ENCODE measurements at regions not wholly inside any gene's neighbourhood (a gene's known extent, or its start where the extent isn't known, plus 50 kb on each side); places are given as distances from the start of the nearest gene placed in this dataset.

GRCh38 chr14:99101855-99102461 lies 170.0 kb downstream of the BCL11B start:
- Mint-ChIP-seq H3K27ac (peak overlapping the region; percentile 24), H3K27me3 (ENCODE audit: low read depth, poor library complexity) (peaks cover 10% of the 10 kb centered on the region), H3K9me3 (peaks cover 45% of the 10 kb centered on the region), H3K4me1 (peaks cover 17% of the 10 kb centered on the region), H3K36me3 (ENCODE audit: low read depth) (no peaks in the 10 kb centered on the region), H3K4me3 (no peak overlapping the region)
- no peak for DNase-seq
- TF ChIP-seq, protein P1, sequence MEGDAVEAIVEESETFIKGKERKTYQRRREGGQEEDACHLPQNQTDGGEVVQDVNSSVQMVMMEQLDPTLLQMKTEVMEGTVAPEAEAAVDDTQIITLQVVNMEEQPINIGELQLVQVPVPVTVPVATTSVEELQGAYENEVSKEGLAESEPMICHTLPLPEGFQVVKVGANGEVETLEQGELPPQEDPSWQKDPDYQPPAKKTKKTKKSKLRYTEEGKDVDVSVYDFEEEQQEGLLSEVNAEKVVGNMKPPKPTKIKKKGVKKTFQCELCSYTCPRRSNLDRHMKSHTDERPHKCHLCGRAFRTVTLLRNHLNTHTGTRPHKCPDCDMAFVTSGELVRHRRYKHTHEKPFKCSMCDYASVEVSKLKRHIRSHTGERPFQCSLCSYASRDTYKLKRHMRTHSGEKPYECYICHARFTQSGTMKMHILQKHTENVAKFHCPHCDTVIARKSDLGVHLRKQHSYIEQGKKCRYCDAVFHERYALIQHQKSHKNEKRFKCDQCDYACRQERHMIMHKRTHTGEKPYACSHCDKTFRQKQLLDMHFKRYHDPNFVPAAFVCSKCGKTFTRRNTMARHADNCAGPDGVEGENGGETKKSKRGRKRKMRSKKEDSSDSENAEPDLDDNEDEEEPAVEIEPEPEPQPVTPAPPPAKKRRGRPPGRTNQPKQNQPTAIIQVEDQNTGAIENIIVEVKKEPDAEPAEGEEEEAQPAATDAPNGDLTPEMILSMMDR (IDR thresholded peaks at IDR 0.05) = no peak

- H3K4me3 Mint-ChIP-seq = no peak overlapping the region
- no peak overlapping the region for H3K27ac Mint-ChIP-seq
- peaks cover 11% of the 10 kb centered on the region for H3K9me3 Mint-ChIP-seq
Observed at GRCh38 chr14:99116741-99117295, 155.2 kb downstream of the BCL11B start.

DNA sequence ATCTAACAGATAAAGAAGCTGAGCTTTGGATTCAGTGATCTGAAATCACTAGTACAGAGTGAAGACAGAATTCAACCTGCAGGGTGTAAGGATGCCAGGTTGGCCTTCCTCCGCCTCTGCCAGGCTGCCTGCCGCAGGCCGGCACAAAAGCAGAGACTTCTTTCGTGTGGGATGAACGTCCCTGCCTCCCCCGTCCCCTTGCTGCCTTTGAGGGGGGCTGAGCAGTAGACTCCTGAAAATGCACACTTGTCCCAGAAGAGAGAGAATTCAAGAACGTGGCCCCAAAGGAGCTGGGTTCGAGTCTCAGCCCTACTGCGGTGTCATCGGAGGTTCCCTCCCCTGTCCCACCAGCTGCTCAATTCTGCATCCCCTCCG lies 154.3 kb downstream of the BCL11B start:
- Mint-ChIP-seq H3K4me3 (peak overlapping the region; percentile 57), H3K4me1 (peaks cover 5% of the 10 kb centered on the region), H3K27me3 (ENCODE audit: low read depth, poor library complexity) (peaks cover 53% of the 10 kb centered on the region), H3K9me3 (peaks cover 10% of the 10 kb centered on the region), H3K27ac (no peak overlapping the region), H3K36me3 (ENCODE audit: low read depth) (no peaks in the 10 kb centered on the region)
- TF ChIP-seq, protein P1 (IDR thresholded peaks at IDR 0.05) = no peak
- DNase-seq = no peak

More at GRCh38 chr14:99116741-99117295, 155.2 kb downstream of the BCL11B start:
- Mint-ChIP-seq H3K36me3 (ENCODE audit: low read depth) (no peaks in the 10 kb centered on the region), H3K4me1 (no peaks in the 10 kb centered on the region), H3K27me3 (ENCODE audit: low read depth, poor library complexity) (peaks cover 49% of the 10 kb centered on the region)
- TF ChIP-seq, protein P1 (IDR thresholded peaks at IDR 0.05) = no peak
- no peak for DNase-seq

GRCh38 chr14:99118046-99118721 lies 153.8 kb downstream of the BCL11B start:
- Mint-ChIP-seq H3K9me3 (peaks cover 10% of the 10 kb centered on the region), H3K36me3 (ENCODE audit: low read depth) (no peaks in the 10 kb centered on the region), H3K27ac (no peak overlapping the region), H3K4me1 (peaks cover 8% of the 10 kb centered on the region), H3K4me3 (peak overlapping the region; percentile 57), H3K27me3 (ENCODE audit: low read depth, poor library complexity) (peaks cover 56% of the 10 kb centered on the region)
- DNase-seq = peak; percentile 33
- TF ChIP-seq, protein P1 (IDR thresholded peaks at IDR 0.05) = no peak

DNA sequence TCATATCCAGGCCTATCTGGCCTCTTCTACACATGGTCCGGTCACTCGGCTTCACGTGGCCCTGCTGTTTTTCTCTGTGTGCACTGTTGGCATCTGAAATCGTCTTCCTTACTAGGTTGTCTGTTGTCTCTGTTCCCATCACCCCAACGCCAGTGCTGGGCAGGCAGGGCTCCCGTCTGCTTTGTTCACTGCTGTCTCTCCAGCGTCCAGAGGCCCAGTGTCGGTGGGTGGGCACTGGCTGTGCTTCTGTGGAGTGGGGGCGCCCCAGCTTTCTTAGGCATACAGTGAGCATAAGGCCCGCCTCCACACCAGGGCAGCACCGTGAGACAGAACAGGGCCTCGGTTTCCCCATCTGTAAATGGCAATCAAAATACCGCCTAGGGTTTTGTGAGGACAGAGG lies 153.1 kb downstream of the BCL11B start:
- no peaks in the 10 kb centered on the region for H3K36me3 Mint-ChIP-seq (ENCODE audit: low read depth)
- peaks cover 56% of the 10 kb centered on the region for H3K27me3 Mint-ChIP-seq (ENCODE audit: low read depth, poor library complexity)
- TF ChIP-seq, protein P1 (IDR thresholded peaks at IDR 0.05) = no peak
- no peak for DNase-seq
- H3K4me3 Mint-ChIP-seq = no peak overlapping the region
- H3K4me1 Mint-ChIP-seq = peaks cover 8% of the 10 kb centered on the region
- H3K27ac Mint-ChIP-seq = no peak overlapping the region
- H3K9me3 Mint-ChIP-seq = peaks cover 5% of the 10 kb centered on the region

All from nephron progenitor cell (in vitro differentiated cells).